DND-41 (cell line): ENCODE measurements at regions not wholly inside any gene's neighbourhood (a gene's known extent, or its start where the extent isn't known, plus 50 kb on each side); places are given as distances from the start of the nearest gene placed in this dataset.

Source experiments
- ATAC-seq: fragments of 200-7000 bp; cut with Tn5 transposase; 3 replicates; pipeline ENCODE4 v1.9.1; 2021; ENCODE audit warnings: low read depth; ENCODE audit not compliant: insufficient read depth
- DNase-seq: peaks from one replicate; pipeline ENCODE4 v3.0.0-alpha.2; 2020
- H2AFZ ChIP-seq: 2 replicates; pipeline ENCODE4 v1.6.0; 2012; ENCODE audit warnings: low read depth, low read length
- H3K27ac ChIP-seq: 2 replicates; pipeline ENCODE4 v1.5.1; 2012; ENCODE audit warnings: low read length, inconsistent platforms
- H3K27me3 ChIP-seq: fragments of 200-600 bp; sonication (generic); 2 replicates; pipeline ENCODE4 v1.6.0; 2012; ENCODE audit warnings: low read length, mild to moderate bottlenecking, inconsistent platforms; ENCODE audit not compliant: insufficient read depth, poor library complexity
- H3K36me3 ChIP-seq: 2 replicates; pipeline ENCODE4 v1.5.1; 2012; ENCODE audit warnings: low read length, inconsistent platforms; ENCODE audit not compliant: insufficient read depth
- H3K4me1 ChIP-seq: 2 replicates; pipeline ENCODE4 v1.5.1; 2012; ENCODE audit warnings: mild to moderate bottlenecking, low read length; ENCODE audit not compliant: insufficient read depth
- H3K4me2 ChIP-seq: 2 replicates; pipeline ENCODE4 v1.6.0; 2012; ENCODE audit warnings: mild to moderate bottlenecking, moderate library complexity, low read length, inconsistent platforms; ENCODE audit not compliant: insufficient read depth
- H3K4me3 ChIP-seq, 2 experiments: fragments of 200-600 bp in 1 of 2; shearing (Covaris generic) in 1 of 2; 2 replicates each; pipeline ENCODE4 v1.5.1; 2012 to 2016; ENCODE audit warnings: inconsistent platforms in 2 of 2, low read length in 2 of 2, mild to moderate bottlenecking in 2 of 2, low read depth in 1 of 2, moderate library complexity in 1 of 2
- H3K79me2 ChIP-seq: 2 replicates; pipeline ENCODE4 v1.6.0; 2012; ENCODE audit warnings: low read length, inconsistent platforms; ENCODE audit not compliant: insufficient read depth
- H3K9ac ChIP-seq: 2 replicates; pipeline ENCODE4 v1.6.0; 2012; ENCODE audit warnings: low read depth, mild to moderate bottlenecking, inconsistent platforms, low read length, moderate library complexity
- H3K9me3 ChIP-seq: 2 replicates; pipeline ENCODE4 v1.5.1; 2012; ENCODE audit warnings: low read length, moderate library complexity, mild to moderate bottlenecking, inconsistent platforms; ENCODE audit not compliant: insufficient read depth, severe bottlenecking
- H4K20me1 ChIP-seq: 2 replicates; pipeline ENCODE4 v1.6.0; 2012; ENCODE audit warnings: low read length; ENCODE audit not compliant: insufficient read depth
- CTCF ChIP-seq: IDR thresholded peaks from 2 replicates; pipeline ENCODE4 v1.5.1; 2012; ENCODE audit warnings: borderline replicate concordance, low read length, moderate library complexity, mild to moderate bottlenecking; ENCODE audit not compliant: poor library complexity, severe bottlenecking; ENCODE audit errors: extremely low read depth
- EZH2 ChIP-seq: IDR thresholded peaks from 3 replicates; pipeline ENCODE4 v1.6.1; 2012; ENCODE audit warnings: borderline replicate concordance, low read depth, mild to moderate bottlenecking, moderate library complexity, low read length, inconsistent platforms; ENCODE audit not compliant: severe bottlenecking

DNA sequence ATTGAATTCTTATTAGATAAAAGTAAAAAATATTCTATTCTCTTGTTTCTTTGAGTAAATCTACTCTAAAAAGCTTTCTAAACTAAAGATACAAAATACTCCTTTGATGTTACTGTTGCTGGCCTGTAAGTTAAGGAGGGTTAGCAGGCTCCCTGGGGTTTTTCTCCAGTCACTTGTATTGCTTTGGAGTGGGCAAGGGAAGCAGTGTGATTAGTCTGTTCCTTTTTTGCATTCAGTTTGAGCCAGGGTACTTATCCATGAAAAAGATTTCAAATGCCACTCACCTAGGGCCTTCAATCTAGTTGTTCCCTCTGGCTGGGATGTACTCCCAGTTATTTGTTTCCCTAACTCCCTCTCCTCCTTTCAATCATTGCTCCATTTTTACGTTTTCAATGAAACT, 256.2 kb upstream of the SMC2 start:
- no peaks in the 10 kb centered on the region for H4K20me1 ChIP-seq
- H3K9me3 ChIP-seq: no peaks in the 10 kb centered on the region
- no peaks in the 10 kb centered on the region for H3K36me3 ChIP-seq
- no peak overlapping the region for H2AFZ ChIP-seq
- no peaks in the 10 kb centered on the region for H3K4me1 ChIP-seq
- H3K27ac ChIP-seq: no peak overlapping the region
- H3K4me2 ChIP-seq: no peak overlapping the region
- H3K79me2 ChIP-seq: no peaks in the 10 kb centered on the region
- no peak overlapping the region for H3K9ac ChIP-seq
- H3K27me3 ChIP-seq: no peaks in the 10 kb centered on the region
- no peak for TF ChIP-seq EZH2
- no peak for TF ChIP-seq CTCF
- ATAC-seq (no peak), DNase-seq (no peak)
- H3K4me3 ChIP-seq: no peak overlapping the region

DNA sequence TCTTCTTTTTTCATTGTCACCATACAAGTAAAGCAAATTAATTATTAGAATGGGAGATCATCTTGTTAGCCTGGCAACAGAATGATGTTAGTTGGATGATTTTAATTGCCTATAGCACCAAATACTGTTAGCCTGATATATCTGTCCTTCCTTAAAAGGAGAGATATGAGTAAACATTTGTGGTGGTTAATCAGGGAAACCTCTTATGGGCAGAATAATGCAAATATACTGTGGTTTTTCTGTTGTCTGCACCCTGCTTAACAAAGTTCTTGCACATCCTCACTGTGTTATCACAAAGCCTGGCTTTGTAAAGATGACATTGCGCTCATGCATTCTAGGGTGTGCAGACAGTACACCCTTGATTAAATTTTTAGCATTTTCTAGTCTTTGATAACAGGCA, 254.9 kb upstream of the SMC2 start:
- H3K27me3 ChIP-seq: no peaks in the 10 kb centered on the region
- TF ChIP-seq CTCF: no peak
- TF ChIP-seq EZH2: no peak
- ATAC-seq (no peak), DNase-seq (no peak)
- no peak overlapping the region for H3K4me2 ChIP-seq
- H2AFZ ChIP-seq: no peak overlapping the region
- no peak overlapping the region for H3K4me3 ChIP-seq
- no peaks in the 10 kb centered on the region for H3K9me3 ChIP-seq
- H3K36me3 ChIP-seq: no peaks in the 10 kb centered on the region
- no peak overlapping the region for H3K9ac ChIP-seq
- H3K79me2 ChIP-seq: no peaks in the 10 kb centered on the region
- no peaks in the 10 kb centered on the region for H3K4me1 ChIP-seq
- no peak overlapping the region for H3K27ac ChIP-seq
- no peaks in the 10 kb centered on the region for H4K20me1 ChIP-seq

GRCh38 chr9:103867886-103868285, 226.2 kb upstream of the SMC2 start:
- TF ChIP-seq EZH2: no peak
- no peak for TF ChIP-seq CTCF
- H3K79me2 ChIP-seq: no peaks in the 10 kb centered on the region
- H3K4me3 ChIP-seq: no peak overlapping the region
- no peaks in the 10 kb centered on the region for H3K27me3 ChIP-seq
- ATAC-seq (no peak), DNase-seq (no peak)
- no peaks in the 10 kb centered on the region for H3K36me3 ChIP-seq
- H3K27ac ChIP-seq: no peak overlapping the region
- no peaks in the 10 kb centered on the region for H4K20me1 ChIP-seq
- no peak overlapping the region for H3K9ac ChIP-seq
- no peak overlapping the region for H3K4me2 ChIP-seq
- no peaks in the 10 kb centered on the region for H3K9me3 ChIP-seq
- H3K4me1 ChIP-seq: no peaks in the 10 kb centered on the region
- H2AFZ ChIP-seq: no peak overlapping the region

DNA sequence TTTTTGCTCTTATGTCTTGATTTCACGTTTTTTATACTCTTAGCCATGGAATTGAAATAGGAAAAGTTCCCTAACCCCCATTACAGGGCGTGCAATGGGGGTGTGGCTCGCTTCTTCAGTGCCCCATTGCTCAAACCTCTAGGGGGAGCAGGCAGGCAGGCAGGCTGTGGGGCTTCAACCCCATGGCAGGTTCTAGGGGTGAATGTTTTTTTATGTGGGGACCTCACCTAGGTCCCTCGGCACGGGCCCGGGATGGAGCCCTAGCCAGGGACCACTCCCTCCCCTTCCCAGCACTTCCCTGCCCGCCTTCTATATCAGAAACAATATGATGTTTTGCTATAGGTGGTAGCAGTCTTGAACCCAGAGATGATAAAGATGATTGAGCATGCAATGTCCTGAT, 221.3 kb upstream of the SMC2 start:
- Histone ChIP-seq H4K20me1 (no peaks in the 10 kb centered on the region), H3K79me2 (no peaks in the 10 kb centered on the region), H3K4me2 (no peak overlapping the region), H3K36me3 (no peaks in the 10 kb centered on the region), H3K9ac (no peak overlapping the region), H3K9me3 (no peaks in the 10 kb centered on the region), H3K27ac (no peak overlapping the region), H3K4me1 (no peaks in the 10 kb centered on the region), H3K4me3 (no peak overlapping the region), H2AFZ (no peak overlapping the region), H3K27me3 (no peaks in the 10 kb centered on the region)
- TF ChIP-seq EZH2 (no peak), CTCF (no peak)
- no peak for ATAC-seq
- no peak for DNase-seq
